HepG2 (cell line): ENCODE measurements at regions not wholly inside any gene's neighbourhood (a gene's known extent, or its start where the extent isn't known, plus 50 kb on each side); places are given as distances from the start of the nearest gene placed in this dataset.

Experiments
- CSRNP2 ChIP-seq: sonication (generic); formaldehyde crosslinking; conservative IDR thresholded peaks from 2 replicates; pipeline ENCODE4 v1.8.0; 2022; ENCODE audit warnings: low read depth, missing genetic modification reagents
- ETV5 ChIP-seq: IDR thresholded peaks from 2 replicates; pipeline ENCODE4 v1.6.1; 2018; ENCODE audit warnings: missing biosample characterization, missing genetic modification reagents, inconsistent platforms, borderline replicate concordance
- FOXP1 ChIP-seq, 2 experiments: fragments of 450-650 bp in 1 of 2; IDR thresholded peaks; 2 replicates each; pipeline ENCODE4 v1.6.1; 2017 to 2018; ENCODE audit warnings: antibody characterized with exemption in 1 of 2
- FUBP1 ChIP-seq: sonication (generic); formaldehyde crosslinking; IDR thresholded peaks from 2 replicates; pipeline ENCODE4 v1.5.1; 2020; ENCODE audit warnings: missing genetic modification reagents, mild to moderate bottlenecking, borderline replicate concordance
- MIXL1 ChIP-seq: IDR thresholded peaks from 2 replicates; pipeline ENCODE4 v1.6.1; 2016
- MTERF4 ChIP-seq: sonication (generic); formaldehyde crosslinking; IDR thresholded peaks from 2 replicates; pipeline ENCODE4 v1.8.0; 2023; ENCODE audit warnings: mild to moderate bottlenecking, missing genetic modification reagents
- MYNN ChIP-seq: sonication (generic); formaldehyde crosslinking; IDR thresholded peaks from 2 replicates; pipeline ENCODE4 v1.4.0; 2020; ENCODE audit warnings: mild to moderate bottlenecking, low read depth, missing genetic modification reagents
- SMAD1 ChIP-seq: sonication (generic); formaldehyde crosslinking; IDR thresholded peaks from 2 replicates; pipeline ENCODE4 v1.4.0; 2020; ENCODE audit warnings: missing genetic modification reagents, low read depth, mild to moderate bottlenecking, borderline replicate concordance
- TBX2 ChIP-seq: sonication (generic); formaldehyde crosslinking; IDR thresholded peaks from 2 replicates; pipeline ENCODE4 v1.5.0; 2020; ENCODE audit warnings: missing genetic modification reagents, mild to moderate bottlenecking, borderline replicate concordance
- XRCC5 ChIP-seq: fragments of 200-400 bp; formaldehyde crosslinking; optimal IDR thresholded peaks from 2 replicates; pipeline ENCODE3; 2017; ENCODE audit warnings: mild to moderate bottlenecking, low read length
- YEATS4 ChIP-seq: sonication (generic); formaldehyde crosslinking; IDR thresholded peaks from 2 replicates; pipeline ENCODE4 v1.4.0; 2020; ENCODE audit warnings: missing genetic modification reagents, borderline replicate concordance
- ZBTB7B ChIP-seq: sonication (generic); formaldehyde crosslinking; IDR thresholded peaks from 2 replicates; pipeline ENCODE4 v1.4.0; 2020; ENCODE audit warnings: missing genetic modification reagents
- ZC3H13 ChIP-seq: sonication (generic); formaldehyde crosslinking; IDR thresholded peaks from 2 replicates; pipeline ENCODE4 v1.8.1; 2023; ENCODE audit warnings: mild to moderate bottlenecking, missing genetic modification reagents, moderate library complexity
- ZEB1 ChIP-seq: IDR thresholded peaks from 2 replicates; pipeline ENCODE4 v1.6.1; 2012; ENCODE audit warnings: mild to moderate bottlenecking, low read depth, inconsistent platforms; ENCODE audit not compliant: insufficient replicate concordance
- ZNF136 ChIP-seq: sonication (generic); formaldehyde crosslinking; IDR thresholded peaks from 2 replicates; pipeline ENCODE4 v1.8.1; 2022; ENCODE audit warnings: low read depth, mild to moderate bottlenecking, moderate library complexity, missing genetic modification reagents
- ZNF619 ChIP-seq: sonication (generic); formaldehyde crosslinking; IDR thresholded peaks from 2 replicates; pipeline ENCODE4 v1.4.0; 2020; ENCODE audit warnings: mild to moderate bottlenecking, missing genetic modification reagents
- ZNF749 ChIP-seq: sonication (generic); formaldehyde crosslinking; IDR thresholded peaks from 2 replicates; pipeline ENCODE4 v1.8.0; 2022; ENCODE audit warnings: mild to moderate bottlenecking, missing genetic modification reagents, moderate library complexity, borderline replicate concordance
- ZNF780A ChIP-seq: sonication (generic); formaldehyde crosslinking; IDR thresholded peaks from 2 replicates; pipeline ENCODE4 v1.8.0; 2022; ENCODE audit warnings: mild to moderate bottlenecking, missing genetic modification reagents, moderate library complexity
- TF ChIP-seq, protein P1 (sequence below): IDR thresholded peaks from 2 replicates; pipeline ENCODE4 v1.6.1; 2016; ENCODE audit warnings: mild to moderate bottlenecking
- TF ChIP-seq, protein P2 (sequence below): sonication (generic); formaldehyde crosslinking; conservative IDR thresholded peaks from 2 replicates; pipeline ENCODE4 v1.4.0; 2020; ENCODE audit warnings: mild to moderate bottlenecking, missing genetic modification reagents, moderate library complexity

DNA sequence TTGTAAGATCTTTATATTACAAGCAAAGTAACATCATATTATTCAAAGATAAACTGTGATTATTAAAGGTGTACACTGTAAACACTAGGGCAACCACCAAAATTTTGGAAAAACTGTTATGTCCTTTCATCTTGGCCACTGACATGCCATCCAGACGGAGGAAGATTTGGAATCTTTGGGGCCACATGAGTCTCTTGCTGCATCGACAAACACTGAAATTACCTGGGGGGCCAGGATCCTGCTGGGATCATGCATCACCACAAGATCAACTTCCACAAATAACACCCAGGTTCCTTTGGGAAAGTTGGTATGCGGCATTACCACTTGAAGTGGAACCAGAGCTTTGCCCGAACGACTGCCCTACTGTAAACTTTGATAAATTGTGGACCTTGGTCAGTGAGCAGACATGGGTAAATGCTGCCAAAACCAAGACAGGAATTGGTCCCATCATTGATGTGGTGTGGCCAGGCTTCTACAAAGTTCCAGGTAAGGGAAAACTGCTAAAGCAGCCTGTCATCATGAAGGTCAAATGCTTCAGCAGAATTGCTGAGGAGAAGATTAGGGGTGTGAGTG is 110.6 kb upstream of the UXS1 start (continued):
- TF ChIP-seq, protein P1, sequence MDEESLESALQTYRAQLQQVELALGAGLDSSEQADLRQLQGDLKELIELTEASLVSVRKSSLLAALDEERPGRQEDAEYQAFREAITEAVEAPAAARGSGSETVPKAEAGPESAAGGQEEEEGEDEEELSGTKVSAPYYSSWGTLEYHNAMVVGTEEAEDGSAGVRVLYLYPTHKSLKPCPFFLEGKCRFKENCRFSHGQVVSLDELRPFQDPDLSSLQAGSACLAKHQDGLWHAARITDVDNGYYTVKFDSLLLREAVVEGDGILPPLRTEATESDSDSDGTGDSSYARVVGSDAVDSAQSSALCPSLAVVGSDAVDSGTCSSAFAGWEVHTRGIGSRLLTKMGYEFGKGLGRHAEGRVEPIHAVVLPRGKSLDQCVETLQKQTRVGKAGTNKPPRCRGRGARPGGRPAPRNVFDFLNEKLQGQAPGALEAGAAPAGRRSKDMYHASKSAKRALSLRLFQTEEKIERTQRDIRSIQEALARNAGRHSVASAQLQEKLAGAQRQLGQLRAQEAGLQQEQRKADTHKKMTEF (CRISPR knock-in tag): peak; percentile 27; the same call in 1 of the 2 replicates
- TF ChIP-seq FUBP1 (CRISPR knock-in tag) (no peak), ZNF780A (CRISPR knock-in tag) (peak; percentile 89), ZNF749 (CRISPR knock-in tag) (peak; percentile 33; the same call in 1 of the 2 replicates), XRCC5 (peak; percentile 23), ETV5 (CRISPR knock-in tag) (0 out of 2 replicates have a peak, but pooled peaks have one; percentile 17), MIXL1 (peak; percentile 52; the same call in 1 of the 2 replicates), MTERF4 (CRISPR knock-in tag) (no peak), ZEB1 (peak; percentile 72), MYNN (CRISPR knock-in tag) (no peak), ZNF136 (CRISPR knock-in tag) (0 out of 2 replicates have a peak, but pooled peaks have one; percentile 69), TBX2 (CRISPR knock-in tag) (peak; percentile 50; the same call in 1 of the 2 replicates), CSRNP2 (CRISPR knock-in tag) (no peak), SMAD1 (CRISPR knock-in tag) (no peak), ZBTB7B (CRISPR knock-in tag) (peak; percentile 40; the same call in 1 of the 2 replicates), ZC3H13 (CRISPR knock-in tag) (no peak), ZNF619 (CRISPR knock-in tag) (0 out of 2 replicates have a peak, but pooled peaks have one; percentile 38), FOXP1 (IDR thresholded peaks at IDR 0.05) (no peak), FOXP1 (CRISPR knock-in tag; IDR thresholded peaks at IDR 0.05) (0 out of 2 replicates have a peak, but pooled peaks have one; percentile 5), YEATS4 (CRISPR knock-in tag) (0 out of 2 replicates have a peak, but pooled peaks have one; percentile 31)
- TF ChIP-seq, protein P2, sequence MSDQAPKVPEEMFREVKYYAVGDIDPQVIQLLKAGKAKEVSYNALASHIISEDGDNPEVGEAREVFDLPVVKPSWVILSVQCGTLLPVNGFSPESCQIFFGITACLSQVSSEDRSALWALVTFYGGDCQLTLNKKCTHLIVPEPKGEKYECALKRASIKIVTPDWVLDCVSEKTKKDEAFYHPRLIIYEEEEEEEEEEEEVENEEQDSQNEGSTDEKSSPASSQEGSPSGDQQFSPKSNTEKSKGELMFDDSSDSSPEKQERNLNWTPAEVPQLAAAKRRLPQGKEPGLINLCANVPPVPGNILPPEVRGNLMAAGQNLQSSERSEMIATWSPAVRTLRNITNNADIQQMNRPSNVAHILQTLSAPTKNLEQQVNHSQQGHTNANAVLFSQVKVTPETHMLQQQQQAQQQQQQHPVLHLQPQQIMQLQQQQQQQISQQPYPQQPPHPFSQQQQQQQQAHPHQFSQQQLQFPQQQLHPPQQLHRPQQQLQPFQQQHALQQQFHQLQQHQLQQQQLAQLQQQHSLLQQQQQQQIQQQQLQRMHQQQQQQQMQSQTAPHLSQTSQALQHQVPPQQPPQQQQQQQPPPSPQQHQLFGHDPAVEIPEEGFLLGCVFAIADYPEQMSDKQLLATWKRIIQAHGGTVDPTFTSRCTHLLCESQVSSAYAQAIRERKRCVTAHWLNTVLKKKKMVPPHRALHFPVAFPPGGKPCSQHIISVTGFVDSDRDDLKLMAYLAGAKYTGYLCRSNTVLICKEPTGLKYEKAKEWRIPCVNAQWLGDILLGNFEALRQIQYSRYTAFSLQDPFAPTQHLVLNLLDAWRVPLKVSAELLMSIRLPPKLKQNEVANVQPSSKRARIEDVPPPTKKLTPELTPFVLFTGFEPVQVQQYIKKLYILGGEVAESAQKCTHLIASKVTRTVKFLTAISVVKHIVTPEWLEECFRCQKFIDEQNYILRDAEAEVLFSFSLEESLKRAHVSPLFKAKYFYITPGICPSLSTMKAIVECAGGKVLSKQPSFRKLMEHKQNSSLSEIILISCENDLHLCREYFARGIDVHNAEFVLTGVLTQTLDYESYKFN (CRISPR knock-in tag): peak; percentile 69
